ENCODE measurements at regions not wholly inside any gene's neighbourhood (a gene's known extent, or its start where the extent isn't known, plus 50 kb on each side); places are given as distances from the start of the nearest gene placed in this dataset.

- TF ChIP-seq POLR2AphosphoS5 (IDR thresholded peaks at IDR 0.05; ENCODE audit: low read depth) (no peak), CTCF (IDR thresholded peaks at IDR 0.05; ENCODE audit: insufficient read depth, low read length) (no peak), SPI1 (IDR thresholded peaks at IDR 0.05; ENCODE audit: borderline replicate concordance, low read depth) (no peak), REST (IDR thresholded peaks at IDR 0.05; ENCODE audit: insufficient replicate concordance, low read depth) (no peak), GABPA (IDR thresholded peaks at IDR 0.05; ENCODE audit: low read depth) (no peak)
Measured at GRCh38 chr17:15888436-15888835, 56.5 kb upstream of the ADORA2B start.
